HG03354 (cell line): ENCODE measurements at regions not wholly inside any gene's neighbourhood (a gene's known extent, or its start where the extent isn't known, plus 50 kb on each side); places are given as distances from the start of the nearest gene placed in this dataset.

Experiments used
- ATAC-seq: cut with Tn5 transposase; IDR thresholded peaks from one replicate; pipeline ENCODE4 v1.9.1; 2021; ENCODE audit warnings: mild to moderate bottlenecking; ENCODE audit not compliant: unreplicated experiment, poor library complexity, severe bottlenecking

- no peak for ATAC-seq
These were observed 60.5 kb upstream of the ADAMTS3 start for GRCh38 chr4:72629540-72629939.

GRCh38 chr4:72627723-72628122 lies 58.7 kb upstream of the ADAMTS3 start:
- no peak for ATAC-seq
